HG03196 (cell line): ENCODE measurements at regions not wholly inside any gene's neighbourhood (a gene's known extent, or its start where the extent isn't known, plus 50 kb on each side); places are given as distances from the start of the nearest gene placed in this dataset.

Experiments
- ATAC-seq: cut with Tn5 transposase; IDR thresholded peaks from one replicate; pipeline ENCODE4 v1.9.1; 2021; ENCODE audit not compliant: unreplicated experiment

DNA sequence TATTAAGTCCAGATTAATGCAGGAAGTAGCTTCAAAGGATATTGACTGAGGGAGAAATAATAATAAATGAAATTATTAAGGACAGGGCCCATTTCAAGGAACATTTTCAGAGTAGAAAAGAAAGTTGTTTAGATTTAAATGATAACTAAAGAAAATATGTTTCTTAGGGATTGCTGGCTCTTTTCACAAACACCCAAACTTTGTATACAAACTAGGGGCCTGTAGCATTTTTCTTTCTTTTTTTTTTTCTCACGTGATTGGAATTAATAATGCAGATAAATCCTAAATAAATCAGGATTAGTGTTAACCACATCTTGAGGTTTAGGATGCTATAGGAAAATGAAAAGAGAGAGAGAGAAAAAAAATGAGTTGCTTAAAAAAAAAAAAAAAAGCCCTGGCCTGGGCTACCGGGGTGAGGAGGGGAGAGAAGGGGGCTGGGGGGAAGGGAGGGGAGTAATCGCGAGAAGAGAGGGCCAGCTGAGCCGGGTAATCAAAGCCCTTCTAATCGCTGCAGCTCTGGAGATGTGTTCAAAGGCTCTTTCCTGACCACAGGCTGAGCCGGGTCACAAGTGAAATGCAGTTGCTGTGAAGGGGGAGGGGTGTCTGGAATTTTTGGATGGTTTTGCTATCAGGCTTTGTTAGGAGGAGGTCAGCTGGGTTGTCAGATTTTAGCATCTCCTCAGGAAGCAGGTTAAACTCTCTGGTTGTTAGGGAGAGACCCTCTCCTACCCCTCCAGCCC is 104.6 kb upstream of the ZFHX3 start:
- ATAC-seq: no peak

DNA sequence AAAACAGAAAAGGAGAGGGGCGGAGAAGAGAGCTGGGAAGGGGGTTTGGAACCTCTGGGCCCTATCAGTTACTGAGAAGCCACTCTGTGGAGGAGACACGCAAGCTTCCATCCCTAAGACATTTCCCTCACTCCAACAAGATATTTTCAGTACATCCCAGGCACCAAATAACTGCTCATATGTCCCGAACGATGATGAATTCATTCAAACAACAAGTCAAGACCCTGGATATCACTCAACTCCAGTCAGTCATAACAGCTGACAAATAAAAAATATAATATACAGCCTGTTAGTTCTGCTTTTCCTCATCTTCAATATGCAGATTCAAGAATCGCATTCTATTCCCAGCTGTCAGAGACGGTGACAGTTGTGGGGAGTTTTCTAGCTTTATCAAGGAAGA is 104.0 kb upstream of the ZFHX3 start:
- no peak for ATAC-seq

DNA sequence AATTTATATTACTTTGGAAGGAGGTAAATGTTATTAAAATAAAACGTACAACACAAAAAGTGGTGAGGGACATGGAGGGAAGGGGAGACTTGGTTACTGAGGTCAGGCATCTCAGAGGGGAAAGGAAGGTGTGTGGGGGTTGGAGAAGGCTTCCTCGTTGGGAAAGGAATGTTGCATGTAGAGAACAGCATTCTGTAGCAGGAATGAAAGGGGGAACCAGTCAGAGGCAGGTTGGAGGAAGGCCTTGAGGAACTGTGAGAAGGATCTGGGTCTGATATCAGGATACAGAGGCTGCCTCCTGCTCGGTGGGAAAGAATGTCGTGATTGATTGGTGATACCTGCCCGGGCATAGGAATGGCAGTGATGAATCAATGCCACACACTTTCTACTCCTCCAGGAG is 103.3 kb upstream of the ZFHX3 start:
- no peak for ATAC-seq

DNA sequence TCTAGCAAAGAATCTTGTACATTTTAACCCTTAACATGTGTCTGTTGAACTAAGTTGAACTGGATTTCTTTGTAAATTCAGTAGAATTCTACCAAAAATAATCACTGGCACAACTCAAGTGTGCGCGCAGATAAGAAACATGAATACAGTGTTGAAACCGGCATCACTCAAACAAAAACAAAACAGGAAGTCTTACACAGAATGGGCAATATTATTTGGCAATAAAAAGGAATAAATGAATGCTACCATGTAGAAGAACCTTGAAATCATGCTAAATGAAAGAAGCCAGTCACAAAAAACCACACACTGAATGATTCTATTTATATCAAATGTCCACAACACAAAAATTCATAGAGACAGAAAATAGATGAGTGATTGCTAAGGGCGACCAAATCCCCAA is 102.9 kb upstream of the ZFHX3 start:
- no peak for ATAC-seq

DNA sequence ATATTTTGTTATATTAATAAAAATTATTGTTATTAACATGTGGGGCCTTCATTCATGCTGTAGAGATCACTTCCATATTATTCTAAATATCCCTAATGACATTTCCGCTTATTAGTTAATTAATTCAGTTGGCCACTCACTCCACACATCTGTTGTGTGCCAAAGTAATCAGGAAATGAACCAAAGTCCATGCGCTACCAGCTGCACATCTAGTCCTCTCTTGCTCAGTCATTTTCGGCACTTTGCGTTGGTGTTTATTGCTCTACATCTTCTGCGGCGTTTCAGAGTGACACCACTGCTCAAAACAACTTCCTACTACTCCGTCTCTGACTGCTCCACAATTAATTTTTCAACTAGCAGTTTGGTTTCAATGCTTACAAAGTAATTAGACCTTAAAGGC is 101.4 kb upstream of the ZFHX3 start:
- no peak for ATAC-seq

DNA sequence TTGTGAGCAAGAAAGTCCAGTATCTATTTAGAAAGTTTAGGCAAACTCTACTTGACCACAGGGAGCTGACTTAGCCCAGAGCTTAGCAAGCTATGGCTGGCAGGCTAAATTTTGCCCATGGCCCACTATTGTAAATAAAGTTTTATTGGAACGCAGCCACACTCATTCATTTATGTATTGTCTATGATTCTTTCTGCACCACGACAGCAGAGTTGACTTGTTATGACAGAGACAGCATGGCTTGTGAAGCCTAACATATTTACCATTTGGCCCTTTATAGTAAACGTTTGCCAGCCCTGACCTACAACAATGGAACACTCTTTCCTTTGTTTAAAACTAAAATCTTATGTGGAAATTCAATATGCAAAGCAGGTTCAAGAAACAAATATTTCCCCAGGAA is 100.0 kb upstream of the ZFHX3 start:
- ATAC-seq: no peak

DNA sequence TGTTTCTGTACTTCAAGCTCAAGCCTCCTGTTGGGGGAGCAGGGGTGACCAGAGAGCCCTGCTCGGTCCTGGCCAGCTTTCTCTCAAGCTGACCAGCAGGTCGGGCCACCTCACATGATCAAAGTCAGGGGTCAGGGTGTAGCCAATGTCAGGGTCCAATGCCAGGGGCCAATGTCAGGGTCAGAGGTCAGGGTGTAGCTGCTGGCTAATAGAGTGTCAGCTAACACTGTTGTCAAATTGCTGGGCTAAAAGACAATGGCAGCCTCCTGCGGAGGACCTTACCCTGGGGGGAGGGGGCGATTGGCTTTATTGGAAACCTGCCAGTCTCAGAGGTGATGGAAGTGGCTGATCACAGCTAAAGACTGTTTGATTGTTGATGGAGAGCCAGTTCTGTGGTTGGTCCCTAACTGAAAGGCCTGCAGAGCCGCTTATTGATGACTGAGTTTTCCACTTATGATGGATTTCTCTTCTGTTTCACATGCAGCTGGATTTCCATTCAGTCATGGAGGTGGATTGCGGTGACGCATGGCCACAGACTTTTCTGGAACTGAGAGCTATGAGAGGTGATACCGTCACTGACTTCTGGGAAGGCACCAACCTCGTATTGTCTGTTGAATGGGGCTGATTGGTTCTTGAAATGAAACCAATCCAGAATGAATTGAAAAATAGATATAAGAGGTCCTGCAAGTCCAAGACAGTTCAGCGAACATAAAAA is 97.4 kb upstream of the ZFHX3 start:
- no peak for ATAC-seq

DNA sequence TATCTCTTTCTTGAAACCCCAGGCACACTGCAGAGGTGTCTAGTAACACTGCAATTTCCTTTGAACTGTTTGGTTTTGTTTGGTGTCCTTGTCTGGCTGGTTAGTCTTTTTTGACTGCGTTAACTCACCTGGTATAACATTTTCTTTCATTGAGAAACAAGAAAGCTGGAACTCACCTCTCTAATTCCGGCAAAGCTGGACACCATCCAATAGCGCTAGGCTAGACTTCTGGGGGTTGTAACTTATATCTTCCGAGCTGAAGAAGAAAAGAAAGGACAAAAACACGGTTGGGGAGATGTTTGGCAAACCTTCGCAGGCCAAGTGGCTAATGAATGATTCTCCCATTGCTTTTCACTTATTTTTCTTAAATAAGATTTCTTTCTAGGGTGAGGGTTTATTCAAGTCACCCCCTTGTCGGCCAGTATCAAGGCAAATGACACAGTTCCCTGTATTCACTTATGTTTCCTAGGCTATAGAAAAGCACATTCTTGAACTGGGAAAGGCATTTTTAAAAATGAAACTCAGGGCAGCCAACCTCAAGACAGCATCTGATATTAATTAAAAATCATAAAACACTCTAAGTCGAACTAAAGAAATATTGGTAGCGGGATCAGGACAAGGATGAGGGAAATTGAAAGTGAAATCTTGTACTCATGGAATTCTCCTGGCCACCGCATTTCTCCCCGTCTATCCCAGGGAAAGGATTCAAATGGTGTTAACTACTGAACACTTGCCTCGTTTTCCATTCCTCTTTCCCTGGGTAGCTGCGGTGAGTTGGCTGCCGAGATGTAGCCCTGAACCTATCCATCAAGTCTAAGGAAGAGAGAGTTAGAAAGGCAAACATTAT is 95.9 kb upstream of the ZFHX3 start:
- no peak for ATAC-seq

DNA sequence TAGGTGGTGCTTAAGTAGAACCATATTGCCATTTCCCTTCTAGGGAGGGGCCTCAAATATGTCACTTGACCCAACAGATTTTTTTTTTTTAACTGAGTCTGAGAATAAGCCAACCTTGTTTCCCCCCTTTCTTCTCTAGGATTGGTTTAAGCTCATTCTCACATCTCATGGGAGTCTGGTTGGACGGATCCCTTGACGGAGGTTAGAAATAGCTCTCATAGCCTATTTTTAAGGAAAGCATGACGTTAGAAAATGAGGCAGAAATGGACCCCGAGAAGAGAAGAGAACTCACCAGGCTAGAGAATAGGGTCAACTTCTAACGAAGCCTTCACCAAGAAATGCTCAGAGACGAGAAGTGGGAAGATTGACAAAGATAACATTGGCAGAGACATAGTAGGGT is 95.1 kb upstream of the ZFHX3 start:
- ATAC-seq: no peak

DNA sequence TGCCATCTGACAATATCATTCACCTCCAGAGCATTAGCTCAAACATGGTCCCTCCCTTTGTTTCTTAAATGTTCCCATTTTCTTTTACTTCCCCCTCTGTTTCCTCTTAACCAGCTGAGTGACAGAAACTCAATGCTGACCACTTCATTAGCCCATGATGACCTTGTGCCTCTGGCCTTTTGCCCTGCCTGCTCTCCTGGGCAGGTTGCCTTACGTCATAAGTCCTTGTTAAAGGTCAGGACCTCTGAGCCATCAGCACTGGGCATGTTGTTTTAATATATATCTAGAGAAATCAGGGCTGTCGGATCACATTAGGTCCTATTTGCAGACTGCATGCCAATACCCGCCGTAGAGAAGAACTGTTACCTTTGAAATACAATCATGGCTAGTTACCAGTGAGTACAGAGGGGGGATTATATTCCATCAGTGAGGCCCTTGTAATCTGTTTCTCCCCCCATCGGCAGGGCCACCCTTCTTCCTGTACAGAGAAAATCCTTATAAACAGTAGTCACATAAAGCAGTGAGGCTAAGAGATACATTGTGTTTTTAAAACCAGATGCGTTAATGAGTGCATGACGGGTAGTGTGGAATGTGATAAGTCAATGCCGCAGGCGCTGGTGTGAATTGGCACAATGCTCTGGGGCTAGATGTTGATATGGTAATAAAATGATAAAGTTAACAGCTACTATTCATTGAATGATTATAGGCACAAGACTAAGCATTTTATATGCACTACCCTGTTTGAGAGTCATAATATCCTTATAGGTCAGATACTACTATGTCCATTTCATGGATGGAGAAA is 94.3 kb upstream of the ZFHX3 start:
- no peak for ATAC-seq

DNA sequence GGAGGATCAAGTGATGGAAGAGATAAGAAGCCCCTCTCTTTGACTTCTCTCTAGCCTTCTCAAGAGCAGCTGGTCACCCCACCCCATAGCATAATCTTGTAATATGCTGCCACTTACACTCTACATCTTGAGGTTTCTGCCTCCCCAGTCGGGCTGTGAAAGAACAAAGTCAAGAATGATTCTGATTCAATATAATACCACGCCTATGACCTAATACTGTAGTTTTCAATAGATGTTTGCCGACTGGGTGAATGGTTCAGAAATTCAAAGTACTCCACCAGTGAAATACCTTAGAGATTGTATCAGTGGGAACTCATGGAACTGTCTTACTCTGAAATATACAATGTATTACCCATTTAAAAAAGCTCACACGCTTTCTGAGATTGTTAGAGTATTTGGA is 93.0 kb upstream of the ZFHX3 start:
- ATAC-seq: no peak

DNA sequence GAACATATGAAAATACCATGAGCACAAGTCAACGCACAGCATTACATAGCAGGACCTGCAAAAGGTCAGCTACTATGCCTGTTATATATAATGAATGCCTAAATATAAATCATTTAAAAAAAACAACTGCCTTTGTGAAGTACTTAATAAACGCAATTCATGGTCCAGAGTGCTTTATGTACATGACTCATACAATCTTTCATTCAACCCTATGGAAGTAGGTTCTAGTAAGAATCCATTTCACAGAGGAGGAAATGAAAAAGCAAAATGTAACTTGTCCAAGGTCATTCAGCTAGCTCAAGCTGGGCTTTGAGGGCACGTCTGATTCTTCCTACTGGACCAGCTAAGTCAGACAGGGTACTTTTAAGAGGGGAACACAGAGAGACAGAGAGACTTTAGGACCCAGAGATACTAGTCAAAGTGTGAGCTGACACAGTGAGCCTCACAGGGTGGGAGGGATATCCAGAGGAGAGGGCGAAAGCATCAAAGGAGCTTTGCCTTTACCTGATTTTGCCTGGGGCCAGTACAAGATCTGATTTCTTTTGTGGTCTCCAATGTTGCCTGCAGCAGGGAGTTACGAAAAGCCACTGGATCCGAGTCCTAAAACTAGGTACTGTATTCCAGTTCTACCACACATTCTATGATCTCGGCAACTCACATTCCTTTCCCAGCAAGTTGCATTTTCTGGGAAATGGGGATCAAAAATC is 83.4 kb upstream of the ZFHX3 start:
- ATAC-seq: no peak

DNA sequence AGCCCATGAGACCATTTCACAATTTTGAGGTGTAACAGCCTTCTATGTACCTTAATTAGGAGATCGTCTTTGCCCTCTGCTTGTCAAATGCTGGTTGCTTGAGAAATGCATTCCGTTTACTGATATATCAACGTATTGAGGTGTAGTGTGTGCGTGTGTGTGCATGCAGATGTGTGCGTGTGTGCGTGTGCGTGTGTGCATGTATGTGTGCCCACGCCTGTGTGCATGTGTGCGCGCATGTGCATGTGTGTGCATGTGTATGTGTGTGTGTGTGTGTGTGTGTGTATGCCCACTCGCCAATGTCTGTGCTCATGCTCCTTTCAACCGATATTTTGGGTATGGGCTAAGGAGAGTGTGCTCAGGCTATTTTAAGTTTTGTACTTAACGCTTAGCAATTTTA is 81.5 kb upstream of the ZFHX3 start:
- ATAC-seq: no peak

DNA sequence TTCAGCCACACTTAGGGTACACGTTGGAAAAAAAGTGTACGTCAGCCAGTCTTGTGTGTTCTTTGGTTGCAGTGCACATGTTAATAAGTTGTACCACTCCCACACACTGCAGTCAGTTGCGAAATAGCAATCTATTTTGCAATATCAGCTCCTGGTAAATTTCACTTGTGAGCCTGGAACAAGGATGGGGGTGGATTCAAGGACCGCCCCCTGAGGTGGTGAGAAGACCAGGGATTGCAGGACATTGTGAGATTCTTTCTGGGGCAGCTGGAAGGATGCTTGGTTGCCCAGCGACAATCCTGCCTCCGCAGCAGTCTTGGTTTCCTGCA is 78.6 kb upstream of the ZFHX3 start:
- ATAC-seq: no peak

DNA sequence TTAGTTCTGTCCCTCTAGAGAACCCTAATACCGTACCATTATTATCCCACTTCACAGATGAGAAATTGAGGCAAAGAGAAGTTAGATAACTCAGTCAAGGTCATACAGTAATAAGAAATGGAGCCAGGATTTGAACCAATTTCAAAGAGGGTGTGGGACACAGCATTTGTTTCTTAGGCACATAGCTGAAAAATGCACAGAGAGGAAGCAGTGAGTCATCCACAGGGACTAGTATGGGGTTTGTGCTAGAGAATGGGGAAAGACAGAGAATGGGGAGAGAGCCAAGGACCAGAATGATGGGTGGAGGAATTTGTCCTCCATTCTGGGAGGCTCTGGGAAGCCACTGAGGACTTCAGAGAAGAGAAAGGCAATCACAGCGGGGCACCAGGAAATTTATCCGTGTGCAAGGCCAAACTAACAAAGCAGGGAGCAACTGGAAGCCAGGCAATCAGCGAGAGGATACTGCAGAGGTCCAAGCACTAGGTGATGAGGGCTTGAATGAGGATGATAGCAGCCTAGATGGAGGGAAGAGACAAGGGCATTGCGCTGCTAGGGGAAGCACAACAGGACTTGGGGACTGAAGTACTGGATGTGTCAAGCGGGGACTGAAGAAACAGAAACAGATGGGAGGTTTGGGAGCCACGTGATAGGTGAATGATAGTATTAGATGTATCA is 78.1 kb upstream of the ZFHX3 start:
- ATAC-seq: no peak

DNA sequence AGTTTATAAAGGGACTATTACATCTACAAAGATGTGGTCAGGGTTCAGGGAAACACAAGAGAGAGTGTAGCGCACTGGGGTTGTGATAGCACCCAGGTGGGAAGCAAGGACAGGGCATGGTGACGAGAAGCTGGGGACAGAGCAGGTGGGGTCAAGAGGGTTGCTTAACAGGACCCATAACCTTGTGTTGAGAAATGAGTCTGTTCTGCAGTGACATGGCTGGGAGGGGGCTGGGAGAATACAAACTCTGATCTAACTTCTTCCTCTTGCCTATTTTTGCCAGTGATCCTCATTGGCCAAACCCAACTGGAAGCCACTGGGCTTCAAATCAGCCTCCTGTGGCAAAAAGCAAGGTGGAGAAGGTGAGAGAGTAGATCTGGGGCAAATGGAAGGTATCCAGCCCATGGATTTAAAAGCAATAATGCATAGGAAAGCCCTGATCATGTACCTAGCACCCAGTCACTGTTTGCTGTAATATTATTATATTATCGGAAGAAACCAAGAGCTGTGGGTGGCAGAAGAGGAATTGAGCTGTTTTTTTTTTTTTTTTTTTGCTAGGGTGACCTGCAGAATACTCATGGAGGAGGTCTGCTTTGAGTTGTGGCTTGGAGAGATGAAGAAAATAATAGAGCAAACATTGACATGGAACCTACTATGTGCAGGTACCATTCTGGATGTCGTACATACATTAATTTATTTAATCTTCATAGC is 76.9 kb upstream of the ZFHX3 start:
- ATAC-seq: no peak

DNA sequence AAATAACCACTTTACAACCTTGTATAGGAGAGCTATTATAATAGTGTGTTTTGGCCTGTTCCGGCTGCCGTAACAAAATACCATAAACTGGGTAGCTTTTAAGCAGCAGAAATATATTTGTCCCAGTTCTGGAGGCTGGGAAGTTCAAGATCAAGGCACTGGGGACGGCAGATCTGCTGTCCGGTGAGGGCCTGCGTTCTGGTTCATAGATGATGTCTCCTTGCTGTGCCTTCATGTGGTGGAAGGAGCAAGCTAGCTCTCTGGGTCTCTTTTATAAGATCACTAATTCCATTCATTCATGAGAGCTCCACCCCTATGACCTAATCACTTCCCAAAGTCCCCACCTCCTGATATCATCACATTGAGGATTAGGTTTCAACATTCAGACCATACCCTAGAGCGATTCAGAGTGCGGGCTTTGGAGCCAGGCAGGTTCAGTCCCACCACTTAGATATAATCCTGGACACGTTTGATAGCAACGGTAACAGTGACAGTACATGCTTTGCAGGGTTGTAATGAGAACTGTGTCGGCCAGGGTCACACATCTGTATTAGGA is 76.2 kb upstream of the ZFHX3 start:
- no peak for ATAC-seq

DNA sequence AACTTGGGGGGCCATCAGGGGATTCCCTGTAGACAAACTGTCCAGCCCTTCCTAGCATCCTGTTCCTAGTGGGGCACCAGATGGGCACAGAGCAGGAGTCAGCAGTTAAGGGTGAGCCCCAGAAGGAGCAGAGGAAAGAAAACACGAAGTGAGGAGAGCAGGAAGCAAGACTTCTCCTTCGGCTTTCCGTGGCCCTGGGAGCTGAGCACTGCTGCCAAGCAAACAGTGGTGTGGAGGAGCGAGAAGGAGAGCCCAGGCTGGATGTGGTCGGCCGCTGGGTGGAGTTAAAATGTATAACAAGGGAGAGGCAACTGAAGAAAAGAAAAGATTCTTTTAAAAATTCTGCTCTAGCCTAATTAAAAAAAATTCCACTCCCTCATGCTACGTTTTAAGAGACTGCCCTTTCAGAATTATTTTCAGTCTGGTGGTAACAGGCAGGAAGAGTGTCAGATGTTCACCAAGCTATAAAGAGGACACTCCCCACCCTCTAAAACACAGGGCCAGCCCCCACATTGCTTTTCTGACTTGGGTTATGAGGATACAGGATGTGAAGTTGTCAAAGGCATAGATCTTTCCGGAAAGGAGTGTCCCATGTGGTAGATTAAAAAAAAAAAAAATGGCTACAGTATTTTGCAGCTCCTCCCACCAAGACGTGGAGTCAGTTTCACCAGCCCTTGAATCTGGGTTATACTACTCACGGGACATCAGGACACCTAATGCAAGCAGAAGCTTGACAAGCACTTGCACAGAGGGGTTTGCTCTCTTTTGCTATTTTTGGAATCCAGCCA is 74.9 kb upstream of the ZFHX3 start:
- ATAC-seq: no peak
